HAP-1 (cell line): ENCODE measurements at regions not wholly inside any gene's neighbourhood (a gene's known extent, or its start where the extent isn't known, plus 50 kb on each side); places are given as distances from the start of the nearest gene placed in this dataset.

Experiments used
- DNase-seq, 2 experiments: peaks; one replicate each; pipeline ENCODE4 v3.0.0-alpha.2; 2016 to 2020; ENCODE audit warnings: low spot score in 2 of 2
- H3K27me3 ChIP-seq: fragments of 250-450 bp; sonication (Bioruptor Pico); 2 replicates; pipeline ENCODE4 v1.5.1; 2020; ENCODE audit warnings: low read depth, mild to moderate bottlenecking, moderate library complexity
- H3K36me3 ChIP-seq: fragments of 250-450 bp; sonication (Bioruptor Pico); replicated peaks from 2 replicates; pipeline ENCODE4 v1.5.1; 2020; ENCODE audit warnings: mild to moderate bottlenecking
- H3K4me1 ChIP-seq: fragments of 250-450 bp; sonication (Bioruptor Pico); 2 replicates; pipeline ENCODE4 v1.5.1; 2020; ENCODE audit warnings: mild to moderate bottlenecking
- H3K4me3 ChIP-seq: fragments of 250-450 bp; sonication (Bioruptor Pico); 2 replicates; pipeline ENCODE4 v1.5.1; 2020; ENCODE audit warnings: mild to moderate bottlenecking, moderate library complexity
- H3K9me3 ChIP-seq: fragments of 250-450 bp; sonication (Bioruptor Pico); 2 replicates; pipeline ENCODE4 v1.5.1; 2020; ENCODE audit warnings: mild to moderate bottlenecking, moderate library complexity
- in situ Hi-C: fragments of 300-500 bp; cut with MboI; formaldehyde crosslinking; loops from 3 replicates; pipeline ENCODE4 v1.14.3; 2020; ENCODE audit warnings: low sequenced_read_pairs, inconsistent platforms, mixed read lengths

DNA sequence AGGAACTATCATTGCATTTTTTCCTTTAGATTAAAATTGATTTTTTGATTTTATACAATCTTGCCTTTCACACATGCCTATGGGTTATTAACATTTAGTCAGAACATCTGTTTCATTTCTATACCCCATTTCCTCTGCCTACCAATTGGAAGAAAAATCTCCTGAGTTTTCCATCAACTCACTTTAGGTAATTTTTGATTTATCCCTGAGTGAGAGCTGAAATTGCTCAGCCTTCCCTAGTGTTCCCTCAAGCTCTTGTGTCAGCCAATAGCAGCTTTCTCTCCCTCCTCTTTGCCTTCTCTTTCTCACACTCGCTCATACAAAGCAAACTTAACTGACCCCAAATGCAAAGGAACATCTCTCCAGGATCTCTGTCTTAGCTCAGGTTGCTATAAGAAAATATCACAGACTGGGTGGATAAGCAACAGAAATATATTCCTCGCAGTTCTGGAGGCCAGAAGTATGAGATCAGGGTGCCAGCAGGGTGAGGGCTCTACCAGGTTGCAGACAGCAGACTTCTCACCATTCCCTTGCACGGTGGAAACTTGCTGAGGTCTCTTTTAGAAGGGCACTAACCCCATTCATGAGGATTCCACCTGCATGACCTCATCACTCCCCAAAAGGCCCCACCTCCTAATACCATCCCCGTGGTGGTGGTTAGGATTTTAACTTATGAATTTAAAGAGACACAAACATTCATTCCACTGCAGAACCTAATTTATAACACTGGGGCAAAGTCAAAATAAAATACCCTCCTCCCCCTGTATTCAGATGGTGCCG is 224.2 kb upstream of the SFSWAP start:
- Histone ChIP-seq H3K36me3 (no peaks in the 10 kb centered on the region), H3K4me3 (no peak overlapping the region), H3K27me3 (peaks cover 3% of the 10 kb centered on the region; the same call in 1 of the 2 replicates), H3K9me3 (no peaks in the 10 kb centered on the region), H3K4me1 (no peaks in the 10 kb centered on the region)
- DNase-seq, result no peak
- in situ Hi-C loops, result no loop called here

- in situ Hi-C loops, result no loop called here
- H3K27me3 ChIP-seq, result peaks cover 3% of the 10 kb centered on the region; the same call in 1 of the 2 replicates
- H3K9me3 ChIP-seq, result no peaks in the 10 kb centered on the region
- no peaks in the 10 kb centered on the region for H3K36me3 ChIP-seq
- no peak for DNase-seq
- H3K4me3 ChIP-seq, result no peak overlapping the region
- no peaks in the 10 kb centered on the region for H3K4me1 ChIP-seq
These were observed 223.3 kb upstream of the SFSWAP start for GRCh38 chr12:131487388-131488124.

DNA sequence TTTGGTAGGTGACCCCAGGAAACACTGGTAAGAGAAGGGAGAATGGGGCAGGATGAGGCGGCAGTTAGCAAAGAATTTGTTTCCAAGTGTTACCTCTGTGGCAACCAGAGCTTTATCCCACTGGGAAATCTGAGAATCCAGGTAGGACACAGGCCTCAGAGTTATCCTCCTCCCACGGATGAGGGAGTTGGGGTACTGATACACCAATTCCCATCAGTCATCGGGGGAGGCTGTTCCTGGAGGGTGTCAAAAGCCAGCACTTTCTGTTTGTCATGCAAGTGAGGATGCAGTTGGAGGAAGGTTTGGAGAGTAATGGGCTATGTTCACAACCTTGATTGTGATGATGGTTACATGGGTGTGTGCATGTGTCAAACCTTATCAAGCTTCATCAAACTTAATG is 221.2 kb upstream of the SFSWAP start:
- Histone ChIP-seq H3K9me3 (no peaks in the 10 kb centered on the region), H3K4me3 (no peak overlapping the region), H3K27me3 (peaks cover 3% of the 10 kb centered on the region; the same call in 1 of the 2 replicates), H3K4me1 (no peaks in the 10 kb centered on the region), H3K36me3 (no peaks in the 10 kb centered on the region)
- in situ Hi-C loops, result no loop called here
- no peak for DNase-seq

GRCh38 chr12:131491155-131491554 is 219.7 kb upstream of the SFSWAP start:
- H3K4me1 ChIP-seq, result no peaks in the 10 kb centered on the region
- H3K9me3 ChIP-seq, result no peaks in the 10 kb centered on the region
- in situ Hi-C loops, result no loop called here
- H3K36me3 ChIP-seq, result no peaks in the 10 kb centered on the region
- DNase-seq, result no peak
- H3K27me3 ChIP-seq, result peaks cover 2% of the 10 kb centered on the region; the same call in 1 of the 2 replicates
- H3K4me3 ChIP-seq, result no peak overlapping the region

DNA sequence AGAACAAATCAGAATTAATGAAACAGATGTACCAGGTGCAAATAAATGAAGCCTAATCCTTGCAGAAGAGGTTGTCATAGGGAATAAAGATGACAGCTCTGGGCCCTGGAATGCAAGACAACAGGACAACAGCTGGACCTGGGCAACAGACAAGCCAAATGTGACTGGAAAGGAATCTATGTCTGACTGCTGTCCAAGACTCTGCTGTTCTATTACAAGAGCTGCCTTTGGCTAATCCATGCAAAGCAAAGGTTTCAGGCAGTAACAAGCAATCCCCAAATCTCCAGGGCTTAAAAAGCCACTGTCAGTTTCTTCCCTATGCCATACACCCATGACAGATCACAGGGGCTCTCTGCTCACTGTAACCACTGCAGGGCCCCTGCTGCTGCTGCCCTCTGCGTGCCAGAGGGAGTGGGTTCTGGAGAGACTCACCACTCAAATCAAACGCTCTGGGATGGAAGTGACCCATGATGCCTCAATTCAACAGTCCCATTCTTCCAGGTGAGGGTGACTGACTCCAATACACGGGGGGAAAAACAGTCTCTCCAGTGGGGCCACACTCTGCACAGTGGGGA is 218.9 kb upstream of the SFSWAP start:
- Histone ChIP-seq H3K36me3 (no peaks in the 10 kb centered on the region), H3K4me3 (no peak overlapping the region), H3K9me3 (no peaks in the 10 kb centered on the region), H3K4me1 (no peaks in the 10 kb centered on the region), H3K27me3 (no peaks in the 10 kb centered on the region)
- no peak for DNase-seq
- in situ Hi-C loops, result no loop called here

- Histone ChIP-seq H3K36me3 (no peaks in the 10 kb centered on the region), H3K9me3 (no peaks in the 10 kb centered on the region), H3K27me3 (no peaks in the 10 kb centered on the region), H3K4me1 (no peaks in the 10 kb centered on the region), H3K4me3 (no peak overlapping the region)
- in situ Hi-C loops, result no loop called here
- DNase-seq, result no peak
These were observed 217.6 kb upstream of the SFSWAP start for GRCh38 chr12:131493068-131493826.

DNA sequence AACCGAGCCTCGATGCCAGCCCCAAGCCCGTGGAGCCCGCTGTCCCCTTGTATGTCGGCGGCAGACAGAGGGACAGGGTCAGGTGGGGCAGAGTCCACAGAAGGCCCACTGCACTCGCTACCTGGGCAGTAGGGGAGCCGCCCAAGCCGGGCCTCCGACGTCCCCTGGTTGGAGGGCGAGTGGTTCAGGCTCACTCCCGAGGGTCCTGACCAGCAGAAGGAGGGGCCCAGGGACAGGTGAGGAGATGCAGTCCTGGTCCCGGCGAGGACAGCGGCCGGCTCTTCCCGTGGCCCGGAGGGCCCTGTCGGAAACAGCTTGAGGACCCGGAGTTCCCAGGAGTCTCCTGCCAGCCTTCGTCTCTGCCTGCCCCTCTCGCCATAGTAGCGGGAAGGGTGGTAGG is 216.7 kb upstream of the SFSWAP start:
- in situ Hi-C loops, result no loop called here
- Histone ChIP-seq H3K9me3 (no peaks in the 10 kb centered on the region), H3K36me3 (no peaks in the 10 kb centered on the region), H3K4me1 (no peaks in the 10 kb centered on the region), H3K4me3 (no peak overlapping the region), H3K27me3 (no peaks in the 10 kb centered on the region)
- DNase-seq, result no peak

DNA sequence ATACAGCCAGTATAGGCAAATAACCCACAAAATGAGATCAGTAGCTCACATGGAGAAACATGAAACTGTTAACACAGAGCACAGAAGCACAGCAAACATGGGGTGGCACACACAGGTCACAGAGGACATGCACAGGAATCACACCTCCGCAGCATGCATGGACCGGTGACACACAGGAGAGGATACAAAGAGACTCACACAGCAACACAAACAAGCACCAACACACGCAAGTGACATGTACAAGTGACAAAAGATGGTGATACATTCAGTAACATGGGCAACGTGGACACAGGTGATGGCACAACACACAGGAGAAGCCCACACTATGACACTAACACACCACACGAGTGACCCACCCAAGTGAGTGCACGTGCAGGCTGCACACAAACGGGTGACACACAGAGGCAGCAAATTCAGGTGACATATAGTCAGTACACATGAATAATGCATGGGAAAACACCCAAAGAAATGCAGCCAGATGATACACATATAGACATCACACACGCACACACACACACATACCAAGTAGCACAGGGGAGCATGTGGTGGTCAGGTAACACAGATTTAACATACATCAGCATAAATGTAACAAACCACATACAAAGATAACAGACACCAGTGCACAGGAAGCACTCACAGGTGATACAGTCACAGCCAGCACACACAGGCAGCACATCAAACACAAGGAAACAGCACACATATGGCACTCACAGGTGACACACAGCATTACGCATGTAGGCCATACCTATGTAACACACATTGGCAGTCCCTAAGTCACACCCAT is 216.0 kb upstream of the SFSWAP start:
- no peaks in the 10 kb centered on the region for H3K27me3 ChIP-seq
- H3K4me3 ChIP-seq, result no peak overlapping the region
- H3K9me3 ChIP-seq, result no peaks in the 10 kb centered on the region
- H3K4me1 ChIP-seq, result no peaks in the 10 kb centered on the region
- H3K36me3 ChIP-seq, result no peaks in the 10 kb centered on the region
- no peak for DNase-seq
- in situ Hi-C loops, result no loop called here

- no peak overlapping the region for H3K4me3 ChIP-seq
- DNase-seq, result no peak
- no peaks in the 10 kb centered on the region for H3K36me3 ChIP-seq
- no peaks in the 10 kb centered on the region for H3K4me1 ChIP-seq
- no peaks in the 10 kb centered on the region for H3K27me3 ChIP-seq
- H3K9me3 ChIP-seq, result no peaks in the 10 kb centered on the region
- in situ Hi-C loops, result no loop called here
These were observed 212.9 kb upstream of the SFSWAP start for GRCh38 chr12:131497966-131498365.

DNA sequence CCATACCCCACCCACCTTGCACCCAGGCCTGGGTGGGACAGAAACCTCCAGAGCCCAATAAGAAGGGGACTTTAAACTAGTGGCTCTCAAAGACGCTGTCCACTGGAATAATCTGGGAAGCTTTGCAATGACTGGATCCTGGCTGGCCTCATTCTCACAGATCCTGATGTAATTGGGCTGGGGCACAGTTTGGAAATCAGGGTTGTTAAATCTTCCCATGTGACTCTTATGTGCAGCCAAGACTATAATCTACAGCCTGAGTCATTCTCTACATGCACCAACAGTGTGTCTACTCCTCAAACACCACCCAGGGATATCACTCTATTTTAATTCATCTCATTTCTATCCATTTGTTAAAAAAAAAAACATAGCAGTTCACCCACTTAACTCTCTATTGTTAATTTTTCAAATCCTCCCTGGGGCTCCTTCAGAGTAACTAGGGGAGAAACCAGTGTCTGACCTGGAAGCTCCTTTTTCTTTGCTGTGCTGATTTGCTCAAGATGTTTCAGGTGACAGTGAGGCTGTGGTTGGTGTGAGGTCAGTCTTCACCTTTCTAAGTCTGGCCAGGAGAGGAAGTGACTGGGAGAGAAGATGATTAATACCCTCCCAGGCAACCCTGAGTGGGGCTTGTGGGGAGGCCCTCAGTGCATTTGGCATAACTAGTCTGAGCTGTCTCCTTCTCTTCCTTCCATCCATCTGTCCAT is 211.6 kb upstream of the SFSWAP start:
- in situ Hi-C loops, result no loop called here
- no peaks in the 10 kb centered on the region for H3K9me3 ChIP-seq
- DNase-seq, result no peak
- H3K4me3 ChIP-seq, result no peak overlapping the region
- H3K4me1 ChIP-seq, result no peaks in the 10 kb centered on the region
- no peaks in the 10 kb centered on the region for H3K27me3 ChIP-seq
- H3K36me3 ChIP-seq, result no peaks in the 10 kb centered on the region

DNA sequence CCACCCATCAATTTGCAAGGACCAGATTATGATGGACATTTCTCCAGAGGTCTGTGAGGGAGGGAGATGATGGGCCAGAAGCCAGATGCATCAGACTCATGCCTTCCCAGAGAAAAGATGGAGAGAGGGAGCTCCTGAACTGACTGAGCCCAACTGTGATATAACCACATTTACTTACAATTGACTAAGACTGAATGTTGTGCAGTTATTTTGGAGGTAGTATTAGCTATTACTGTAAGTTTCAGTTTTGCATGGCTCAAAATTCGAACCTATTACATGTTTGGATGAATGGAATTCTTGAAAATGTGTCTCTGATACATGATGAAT is 211.1 kb upstream of the SFSWAP start:
- in situ Hi-C loops, result no loop called here
- H3K4me3 ChIP-seq, result no peak overlapping the region
- no peaks in the 10 kb centered on the region for H3K36me3 ChIP-seq
- no peaks in the 10 kb centered on the region for H3K4me1 ChIP-seq
- no peaks in the 10 kb centered on the region for H3K9me3 ChIP-seq
- H3K27me3 ChIP-seq, result no peaks in the 10 kb centered on the region
- no peak for DNase-seq

- H3K4me3 ChIP-seq, result no peak overlapping the region
- no peaks in the 10 kb centered on the region for H3K9me3 ChIP-seq
- no peak for DNase-seq
- in situ Hi-C loops, result no loop called here
- no peaks in the 10 kb centered on the region for H3K4me1 ChIP-seq
- no peaks in the 10 kb centered on the region for H3K36me3 ChIP-seq
- no peaks in the 10 kb centered on the region for H3K27me3 ChIP-seq
These were observed 210.3 kb upstream of the SFSWAP start for GRCh38 chr12:131500564-131500963.

DNA sequence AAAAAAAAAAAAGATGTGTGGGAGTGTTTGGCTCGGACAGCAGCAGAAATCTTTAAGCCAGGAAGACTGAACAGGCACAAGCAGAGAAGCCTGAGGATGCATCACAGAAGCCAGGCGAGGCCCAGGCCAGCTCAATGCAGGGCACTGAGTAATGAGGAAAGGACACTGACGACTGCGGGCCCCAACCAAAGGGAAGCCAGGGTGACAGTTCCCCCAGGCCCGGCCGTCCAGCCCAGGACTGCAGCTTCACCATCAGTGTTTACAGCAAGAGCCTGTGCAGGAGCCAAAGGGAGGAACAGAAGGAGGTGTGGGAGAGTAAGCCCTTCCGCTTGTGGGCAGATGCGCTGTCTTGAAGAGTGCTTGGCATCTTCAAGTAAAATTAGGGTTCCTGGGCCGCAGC is 205.3 kb upstream of the SFSWAP start:
- Histone ChIP-seq H3K4me1 (no peaks in the 10 kb centered on the region), H3K4me3 (no peak overlapping the region)
- in situ Hi-C loops, result no loop called here

More for the DNA sequence above, 205.3 kb upstream of the SFSWAP start:
- Histone ChIP-seq H3K27me3 (no peaks in the 10 kb centered on the region), H3K36me3 (no peaks in the 10 kb centered on the region), H3K9me3 (no peaks in the 10 kb centered on the region)
- DNase-seq, result no peak
